ENCODE measurements at regions not wholly inside any gene's neighbourhood (a gene's known extent, or its start where the extent isn't known, plus 50 kb on each side); places are given as distances from the start of the nearest gene placed in this dataset.

- Mint-ChIP-seq H3K27me3 (no peaks in the 10 kb centered on the region), H3K4me3 (no peak overlapping the region), H3K9me3 (peaks cover 4% of the 10 kb centered on the region), H3K4me1 (ENCODE audit: low read depth) (no peaks in the 10 kb centered on the region), H3K36me3 (no peaks in the 10 kb centered on the region), H3K27ac (no peak overlapping the region)
- POLR2A ChIA-PET: no interaction called here
- CTCF ChIA-PET: no interaction called here
- intact Hi-C loops (cut with micrococcal nuclease): loop anchor here (1.0 kb wide), 1 partner anchor 420 kb away; no protein-coding TSS in a partner anchor
- DNase-seq: no peak
Observed at GRCh38 chr18:53698907-53699306, 525.6 kb downstream of the MBD2 start.

GRCh38 chr18:53689886-53690285 lies 534.6 kb downstream of the MBD2 start:
- no peaks in the 10 kb centered on the region for H3K9me3 Mint-ChIP-seq
- no peaks in the 10 kb centered on the region for H3K36me3 Mint-ChIP-seq
- no peak overlapping the region for H3K27ac Mint-ChIP-seq
- DNase-seq: no peak
- ChIA-PET POLR2A (no interaction called here), CTCF (no interaction called here)
- intact Hi-C loops (cut with micrococcal nuclease): no loop called here
- no peaks in the 10 kb centered on the region for H3K27me3 Mint-ChIP-seq
- no peaks in the 10 kb centered on the region for H3K4me1 Mint-ChIP-seq (ENCODE audit: low read depth)
- H3K4me3 Mint-ChIP-seq: no peak overlapping the region

GRCh38 chr18:53686965-53687364 lies 537.5 kb downstream of the MBD2 start:
- H3K36me3 Mint-ChIP-seq: no peaks in the 10 kb centered on the region
- intact Hi-C loops (cut with micrococcal nuclease): no loop called here
- no peaks in the 10 kb centered on the region for H3K4me1 Mint-ChIP-seq (ENCODE audit: low read depth)
- DNase-seq: no peak
- H3K27ac Mint-ChIP-seq: no peak overlapping the region
- ChIA-PET POLR2A (no interaction called here), CTCF (no interaction called here)
- H3K9me3 Mint-ChIP-seq: peaks cover 8% of the 10 kb centered on the region
- H3K27me3 Mint-ChIP-seq: no peaks in the 10 kb centered on the region
- H3K4me3 Mint-ChIP-seq: no peak overlapping the region

- POLR2A ChIA-PET: no interaction called here
- no peak for DNase-seq
- no peaks in the 10 kb centered on the region for H3K36me3 Mint-ChIP-seq
- H3K27me3 Mint-ChIP-seq: no peaks in the 10 kb centered on the region
- H3K9me3 Mint-ChIP-seq: peaks cover 10% of the 10 kb centered on the region
- no peaks in the 10 kb centered on the region for H3K4me1 Mint-ChIP-seq (ENCODE audit: low read depth)
- CTCF ChIA-PET: no interaction called here
- intact Hi-C loops (cut with micrococcal nuclease): no loop called here
- H3K27ac Mint-ChIP-seq: no peak overlapping the region
- H3K4me3 Mint-ChIP-seq: no peak overlapping the region
Observed at GRCh38 chr18:53682796-53683195, 541.7 kb downstream of the MBD2 start.

GRCh38 chr18:53677480-53677879 lies 547.0 kb downstream of the MBD2 start:
- no peak overlapping the region for H3K27ac Mint-ChIP-seq
- H3K4me1 Mint-ChIP-seq (ENCODE audit: low read depth): no peaks in the 10 kb centered on the region
- no peak for DNase-seq
- intact Hi-C loops (cut with micrococcal nuclease): no loop called here
- POLR2A ChIA-PET: no interaction called here
- no peaks in the 10 kb centered on the region for H3K27me3 Mint-ChIP-seq
- H3K9me3 Mint-ChIP-seq: peaks cover 11% of the 10 kb centered on the region
- H3K36me3 Mint-ChIP-seq: no peaks in the 10 kb centered on the region
- CTCF ChIA-PET: no interaction called here
- no peak overlapping the region for H3K4me3 Mint-ChIP-seq

GRCh38 chr18:53665701-53666100 lies 558.8 kb downstream of the MBD2 start:
- peaks cover 26% of the 10 kb centered on the region for H3K9me3 Mint-ChIP-seq
- H3K27me3 Mint-ChIP-seq: no peaks in the 10 kb centered on the region
- H3K36me3 Mint-ChIP-seq: no peaks in the 10 kb centered on the region
- CTCF ChIA-PET: no interaction called here
- POLR2A ChIA-PET: no interaction called here
- intact Hi-C loops (cut with micrococcal nuclease): no loop called here
- no peak for DNase-seq
- H3K4me1 Mint-ChIP-seq (ENCODE audit: low read depth): no peaks in the 10 kb centered on the region
- no peak overlapping the region for H3K27ac Mint-ChIP-seq
- no peak overlapping the region for H3K4me3 Mint-ChIP-seq

GRCh38 chr18:53664575-53664974 lies 559.9 kb downstream of the MBD2 start:
- Mint-ChIP-seq H3K27ac (no peak overlapping the region), H3K9me3 (peaks cover 28% of the 10 kb centered on the region), H3K4me1 (ENCODE audit: low read depth) (no peaks in the 10 kb centered on the region), H3K36me3 (no peaks in the 10 kb centered on the region), H3K27me3 (no peaks in the 10 kb centered on the region), H3K4me3 (no peak overlapping the region)
- ChIA-PET CTCF (no interaction called here), POLR2A (no interaction called here)
- no peak for DNase-seq
- intact Hi-C loops (cut with micrococcal nuclease): no loop called here

GRCh38 chr18:53660306-53660705 lies 564.2 kb downstream of the MBD2 start:
- intact Hi-C loops (cut with micrococcal nuclease): no loop called here
- ChIA-PET CTCF (no interaction called here), POLR2A (no interaction called here)
- Mint-ChIP-seq H3K27me3 (no peaks in the 10 kb centered on the region), H3K4me3 (no peak overlapping the region), H3K9me3 (peaks cover 33% of the 10 kb centered on the region), H3K27ac (no peak overlapping the region), H3K36me3 (no peaks in the 10 kb centered on the region), H3K4me1 (ENCODE audit: low read depth) (no peaks in the 10 kb centered on the region)
- no peak for DNase-seq

- ChIA-PET POLR2A (no interaction called here), CTCF (no interaction called here)
- Mint-ChIP-seq H3K9me3 (peaks cover 26% of the 10 kb centered on the region), H3K27me3 (no peaks in the 10 kb centered on the region), H3K4me3 (no peak overlapping the region), H3K27ac (no peak overlapping the region), H3K4me1 (ENCODE audit: low read depth) (no peaks in the 10 kb centered on the region), H3K36me3 (no peaks in the 10 kb centered on the region)
- DNase-seq: no peak
- intact Hi-C loops (cut with micrococcal nuclease): no loop called here
Observed at GRCh38 chr18:53657257-53657656, 567.2 kb downstream of the MBD2 start.

- no peak for DNase-seq
- Mint-ChIP-seq H3K27me3 (no peaks in the 10 kb centered on the region), H3K9me3 (peaks cover 5% of the 10 kb centered on the region), H3K4me3 (no peak overlapping the region), H3K27ac (no peak overlapping the region), H3K36me3 (no peaks in the 10 kb centered on the region), H3K4me1 (ENCODE audit: low read depth) (no peaks in the 10 kb centered on the region)
- POLR2A ChIA-PET: no interaction called here
- CTCF ChIA-PET: no interaction called here
- intact Hi-C loops (cut with micrococcal nuclease): no loop called here
Observed at GRCh38 chr18:53649621-53650020, 574.8 kb downstream of the MBD2 start.

- H3K36me3 Mint-ChIP-seq: no peaks in the 10 kb centered on the region
- no peak overlapping the region for H3K27ac Mint-ChIP-seq
- H3K9me3 Mint-ChIP-seq: peaks cover 27% of the 10 kb centered on the region
- DNase-seq: no peak
- ChIA-PET CTCF (no interaction called here), POLR2A (no interaction called here)
- intact Hi-C loops (cut with micrococcal nuclease): no loop called here
- no peaks in the 10 kb centered on the region for H3K27me3 Mint-ChIP-seq
- H3K4me3 Mint-ChIP-seq: no peak overlapping the region
- no peaks in the 10 kb centered on the region for H3K4me1 Mint-ChIP-seq (ENCODE audit: low read depth)
Observed at GRCh38 chr18:53644799-53645471, 579.5 kb downstream of the MBD2 start.

- intact Hi-C loops (cut with micrococcal nuclease): no loop called here
- POLR2A ChIA-PET: no interaction called here
- Mint-ChIP-seq H3K4me3 (no peak overlapping the region), H3K4me1 (ENCODE audit: low read depth) (no peaks in the 10 kb centered on the region), H3K9me3 (peaks cover 29% of the 10 kb centered on the region), H3K27me3 (no peaks in the 10 kb centered on the region), H3K36me3 (no peaks in the 10 kb centered on the region), H3K27ac (no peak overlapping the region)
- CTCF ChIA-PET: no interaction called here
- no peak for DNase-seq
Observed at GRCh38 chr18:53639687-53640086, 584.8 kb downstream of the MBD2 start.

- Mint-ChIP-seq H3K4me3 (no peak overlapping the region), H3K36me3 (no peaks in the 10 kb centered on the region), H3K4me1 (ENCODE audit: low read depth) (no peaks in the 10 kb centered on the region), H3K27ac (no peak overlapping the region), H3K27me3 (no peaks in the 10 kb centered on the region), H3K9me3 (peaks cover 28% of the 10 kb centered on the region)
- CTCF ChIA-PET: no interaction called here
- POLR2A ChIA-PET: no interaction called here
- DNase-seq: no peak
- intact Hi-C loops (cut with micrococcal nuclease): no loop called here
Observed at GRCh38 chr18:53629337-53629736, 595.1 kb downstream of the MBD2 start.

Data from activated CD4-positive, alpha-beta memory T cell treated with anti-CD3 and anti-CD28 coated beads for 36 hours (primary cell).